ENCODE measurements at regions not wholly inside any gene's neighbourhood (a gene's known extent, or its start where the extent isn't known, plus 50 kb on each side); places are given as distances from the start of the nearest gene placed in this dataset.

- TF ChIP-seq TFE3 (CRISPR knock-in tag; IDR thresholded peaks at IDR 0.05) = no peak
Measured at GRCh38 chr4:86421461-86421860, 61.6 kb upstream of the MAPK10 start (continued).

- Histone ChIP-seq H3K9me1 (ENCODE audit: control insufficient read depth, insufficient read depth, low read length) (no peaks in the 10 kb centered on the region), H2AFZ (ENCODE audit: low read depth, low read length) (no peak overlapping the region), H3K4me3 (no peak overlapping the region), H3K9ac (ENCODE audit: insufficient read depth in 1 of 2, low read depth in 2 of 2, low read length in 2 of 2) (no peak overlapping the region), H3K4me2 (ENCODE audit: insufficient read depth, low read length) (no peak overlapping the region), H3K27me3 (ENCODE audit: control insufficient read depth in 2 of 2, insufficient read depth in 2 of 2, low read length in 2 of 2) (no peaks in the 10 kb centered on the region), H3K36me3 (ENCODE audit: control insufficient read depth, insufficient read depth, low read length) (no peaks in the 10 kb centered on the region), H3K27ac (ENCODE audit: extremely low read depth, low read depth, low read length) (no peak overlapping the region), H3K79me2 (ENCODE audit: control insufficient read depth, insufficient read depth, low read length) (no peaks in the 10 kb centered on the region), H4K20me1 (replicated peaks; ENCODE audit: control insufficient read depth, insufficient read depth, low read length) (no peaks in the 10 kb centered on the region), H3K9me3 (replicated peaks; ENCODE audit: control insufficient read depth, insufficient read depth, low read depth, low read length) (no peaks in the 10 kb centered on the region), H3K4me1 (replicated peaks in 1 of 2; ENCODE audit: control insufficient read depth in 2 of 2, insufficient read depth in 2 of 2, low read length in 2 of 2) (no peaks in the 10 kb centered on the region)
- no peak for TF ChIP-seq SRF (CRISPR knock-in tag; IDR thresholded peaks at IDR 0.05)
- TF ChIP-seq MIER1 (IDR thresholded peaks at IDR 0.05; ENCODE audit: low read depth) = no peak
- no peak for TF ChIP-seq L3MBTL2 (IDR thresholded peaks at IDR 0.05)
- ATAC-seq = no peak
- DNase-seq (ENCODE audit: extremely low read depth in 1 of 4, low spot score in 3 of 4) = no peak
- intact Hi-C loops (cut with micrococcal nuclease) (no loop called here), in situ Hi-C loops (cut with MboI) (no loop called here)
- FAIRE-seq = no peak
- POLR2A ChIA-PET = interaction anchor here (0.8 kb wide), 1 partner anchor 100 kb away, joined by 3 read pairs; no protein-coding TSS in a partner anchor
- no TSS peak for BruUV-seq (replicated peaks)
- WGBS (ENCODE audit: insufficient coverage, low coverage, missing lambda C conversion rate) = 0% methylated on average over 6 of the region's 6 CpGs
- CTCF ChIA-PET (ENCODE audit: low intra/inter-chr PET ratio) = no interaction called here
Measured at GRCh38 chr4:86431543-86432116, 71.8 kb upstream of the MAPK10 start.

Measured in K562 (cell line).